Activated T-helper 1 cell treated with Interleukin-2 at 50 U/mL for 16 hours (primary cell): ENCODE measurements at regions not wholly inside any gene's neighbourhood (a gene's known extent, or its start where the extent isn't known, plus 50 kb on each side); places are given as distances from the start of the nearest gene placed in this dataset.

ENCODE experiments used
- DNase-seq: peaks from one replicate; pipeline ENCODE4 v3.0.0-alpha.2; 2020; ENCODE audit warnings: low read depth

- no peak for DNase-seq
These were observed 72.4 kb upstream of the GGTLC1 start for GRCh38 chr20:24060851-24061590.

GRCh38 chr20:24059174-24059573 lies 70.6 kb upstream of the GGTLC1 start:
- DNase-seq = no peak

GRCh38 chr20:24056491-24056890 lies 67.9 kb upstream of the GGTLC1 start:
- DNase-seq = no peak

GRCh38 chr20:24052599-24053275 lies 64.2 kb upstream of the GGTLC1 start:
- DNase-seq = no peak

- no peak for DNase-seq
These were observed 62.6 kb upstream of the GGTLC1 start for GRCh38 chr20:24051160-24051559.

GRCh38 chr20:24050119-24050518 lies 61.5 kb upstream of the GGTLC1 start:
- DNase-seq = no peak

- no peak for DNase-seq
These were observed 60.5 kb upstream of the GGTLC1 start for GRCh38 chr20:24049081-24049480.

- DNase-seq = no peak
These were observed 59.5 kb upstream of the GGTLC1 start for GRCh38 chr20:24048024-24048611.

GRCh38 chr20:24046888-24047287 lies 58.3 kb upstream of the GGTLC1 start:
- no peak for DNase-seq

GRCh38 chr20:24045621-24046318 lies 57.2 kb upstream of the GGTLC1 start:
- no peak for DNase-seq

GRCh38 chr20:24043294-24043693 lies 54.7 kb upstream of the GGTLC1 start:
- no peak for DNase-seq

- DNase-seq = no peak
These were observed 54.1 kb upstream of the GGTLC1 start for GRCh38 chr20:24042646-24043045.

- no peak for DNase-seq
These were observed 52.4 kb upstream of the GGTLC1 start for GRCh38 chr20:24040896-24041459.

GRCh38 chr20:24039196-24039595 lies 50.6 kb upstream of the GGTLC1 start:
- no peak for DNase-seq
